Coronary artery (tissue), 2 donors: ENCODE measurements at regions not wholly inside any gene's neighbourhood (a gene's known extent, or its start where the extent isn't known, plus 50 kb on each side); places are given as distances from the start of the nearest gene placed in this dataset.

Experiments
- DNase-seq: peaks from one replicate; pipeline ENCODE4 v3.0.0-alpha.2; 2017; ENCODE audit warnings: low spot score
- H3K27ac ChIP-seq, 2 donors: fragments of 200-600 bp; sonication (generic); one replicate each; pipeline ENCODE4 v1.5.1; 2016 to 2019
- H3K4me3 ChIP-seq: fragments of 200-600 bp; sonication (generic); 2 replicates; pipeline ENCODE4 v1.5.1; 2016; ENCODE audit warnings: mild to moderate bottlenecking, moderate library complexity
- TF ChIP-seq, protein P1 (sequence below): fragments of 200-600 bp; sonication (generic); IDR thresholded peaks from one replicate; pipeline ENCODE4 v1.5.1; 2019; ENCODE audit warnings: antibody characterized with exemption

- no peak for DNase-seq
- no peak overlapping the region for H3K27ac ChIP-seq
- TF ChIP-seq, protein P1, sequence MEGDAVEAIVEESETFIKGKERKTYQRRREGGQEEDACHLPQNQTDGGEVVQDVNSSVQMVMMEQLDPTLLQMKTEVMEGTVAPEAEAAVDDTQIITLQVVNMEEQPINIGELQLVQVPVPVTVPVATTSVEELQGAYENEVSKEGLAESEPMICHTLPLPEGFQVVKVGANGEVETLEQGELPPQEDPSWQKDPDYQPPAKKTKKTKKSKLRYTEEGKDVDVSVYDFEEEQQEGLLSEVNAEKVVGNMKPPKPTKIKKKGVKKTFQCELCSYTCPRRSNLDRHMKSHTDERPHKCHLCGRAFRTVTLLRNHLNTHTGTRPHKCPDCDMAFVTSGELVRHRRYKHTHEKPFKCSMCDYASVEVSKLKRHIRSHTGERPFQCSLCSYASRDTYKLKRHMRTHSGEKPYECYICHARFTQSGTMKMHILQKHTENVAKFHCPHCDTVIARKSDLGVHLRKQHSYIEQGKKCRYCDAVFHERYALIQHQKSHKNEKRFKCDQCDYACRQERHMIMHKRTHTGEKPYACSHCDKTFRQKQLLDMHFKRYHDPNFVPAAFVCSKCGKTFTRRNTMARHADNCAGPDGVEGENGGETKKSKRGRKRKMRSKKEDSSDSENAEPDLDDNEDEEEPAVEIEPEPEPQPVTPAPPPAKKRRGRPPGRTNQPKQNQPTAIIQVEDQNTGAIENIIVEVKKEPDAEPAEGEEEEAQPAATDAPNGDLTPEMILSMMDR, result no peak
- no peak overlapping the region for H3K4me3 ChIP-seq
Measured at GRCh38 chr1:184260382-184260781, 126.4 kb upstream of the C1orf21 start.

DNA sequence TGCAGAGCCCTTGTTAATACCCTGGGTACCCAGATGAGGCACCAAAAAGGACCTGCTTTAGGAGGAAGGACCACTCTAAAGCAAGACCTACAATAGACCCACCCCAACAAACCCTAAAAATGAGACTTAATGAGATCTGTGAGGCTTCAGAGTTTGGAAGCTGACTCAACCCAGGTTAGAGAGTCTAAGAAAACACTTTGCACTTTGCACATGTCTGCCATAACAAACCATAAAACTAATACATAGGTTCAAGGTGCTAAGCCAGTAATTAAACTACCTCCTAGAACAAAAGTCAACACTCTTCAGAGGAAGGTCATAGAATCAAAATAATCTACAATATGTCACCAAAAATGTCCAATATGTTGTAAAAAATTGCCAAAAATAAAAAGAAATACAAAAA is 124.7 kb upstream of the C1orf21 start:
- Histone ChIP-seq H3K27ac (no peak overlapping the region), H3K4me3 (no peak overlapping the region)
- no peak for DNase-seq
- TF ChIP-seq, protein P1, result no peak

DNA sequence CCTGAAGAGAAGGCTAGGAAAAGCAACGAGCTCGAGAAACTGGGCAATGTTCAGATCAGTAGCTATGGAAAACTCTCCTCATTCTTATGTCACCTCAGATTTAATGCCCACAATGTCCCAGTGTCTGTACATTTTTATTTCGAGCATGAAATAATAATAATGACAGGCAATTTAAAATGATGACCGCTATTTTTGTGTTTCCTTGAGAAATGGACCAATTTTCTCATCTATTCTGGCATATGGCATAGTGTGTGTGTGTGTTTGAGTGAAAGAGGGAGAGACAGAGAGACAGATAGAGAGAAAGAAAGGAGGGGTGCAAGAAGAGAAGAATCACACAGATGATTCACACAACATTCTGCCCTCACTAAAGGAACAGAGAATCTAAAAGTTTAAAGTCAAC is 119.1 kb upstream of the C1orf21 start:
- H3K4me3 ChIP-seq, result no peak overlapping the region
- DNase-seq, result no peak
- no peak overlapping the region for H3K27ac ChIP-seq
- TF ChIP-seq, protein P1, result no peak

DNA sequence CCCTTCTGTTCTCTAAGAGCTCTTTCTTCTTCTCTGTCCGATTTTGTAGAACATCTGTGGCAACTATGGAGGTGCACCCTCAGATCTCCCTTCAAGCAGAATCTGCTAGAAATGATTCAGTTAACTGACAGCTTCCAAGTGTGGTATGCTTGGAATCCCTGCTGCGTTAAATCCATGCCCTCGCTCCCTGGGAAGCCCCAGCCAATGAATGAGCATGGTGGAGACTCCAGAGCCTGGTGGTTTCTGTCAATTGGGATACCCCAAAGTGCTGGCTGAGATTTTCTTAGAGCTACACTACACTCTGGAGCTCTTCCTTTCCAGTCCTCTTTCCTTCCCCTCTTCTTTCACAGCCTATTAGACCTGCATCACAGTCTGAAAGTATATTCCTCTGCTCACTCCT is 116.3 kb upstream of the C1orf21 start:
- no peak overlapping the region for H3K27ac ChIP-seq
- no peak overlapping the region for H3K4me3 ChIP-seq
- DNase-seq, result no peak
- TF ChIP-seq, protein P1, result no peak

GRCh38 chr1:184272175-184272866 is 114.5 kb upstream of the C1orf21 start:
- TF ChIP-seq, protein P1, result no peak
- Histone ChIP-seq H3K4me3 (no peak overlapping the region), H3K27ac (no peak overlapping the region)
- no peak for DNase-seq

DNA sequence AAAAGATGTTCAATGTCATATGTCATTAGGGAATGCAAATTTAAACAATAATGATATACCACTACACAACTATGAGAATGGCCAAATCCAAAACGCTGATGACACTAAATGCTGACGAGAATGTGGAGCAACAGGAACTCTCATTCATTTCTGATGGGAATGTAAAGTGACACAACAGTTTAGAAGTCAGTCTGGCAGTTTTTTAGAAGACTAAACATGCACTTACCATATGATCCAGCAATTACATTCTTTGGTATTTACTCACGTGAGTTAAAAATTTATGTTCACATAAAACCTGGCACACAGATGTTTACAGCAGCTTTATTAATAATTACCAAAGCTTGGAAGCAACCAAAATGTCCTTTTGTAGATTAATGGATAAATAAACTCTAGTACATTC is 110.4 kb upstream of the C1orf21 start:
- H3K27ac ChIP-seq, result no peak overlapping the region
- TF ChIP-seq, protein P1, result no peak
- DNase-seq, result no peak
- no peak overlapping the region for H3K4me3 ChIP-seq

GRCh38 chr1:184279911-184280458 is 106.8 kb upstream of the C1orf21 start:
- no peak for DNase-seq
- Histone ChIP-seq H3K4me3 (no peak overlapping the region), H3K27ac (no peak overlapping the region)
- TF ChIP-seq, protein P1, result no peak
